Dedifferentiated amniotic fluid mesenchymal stem cell (primary cell): ENCODE measurements at regions not wholly inside any gene's neighbourhood (a gene's known extent, or its start where the extent isn't known, plus 50 kb on each side); places are given as distances from the start of the nearest gene placed in this dataset.
"Not testable (repeated sequence)": the region's sequence is repeated elsewhere in the genome, so short reads cannot be mapped to it uniquely, and the experiment has no call there.

ENCODE experiments used
- DNase-seq: peaks from one replicate; pipeline ENCODE4 v3.0.0-alpha.2; 2016; ENCODE audit errors: extremely low spot score

GRCh38 chr5:88615767-88616166 is 267.2 kb downstream of the MEF2C start:
- DNase-seq, result not testable (repeated sequence)

DNA sequence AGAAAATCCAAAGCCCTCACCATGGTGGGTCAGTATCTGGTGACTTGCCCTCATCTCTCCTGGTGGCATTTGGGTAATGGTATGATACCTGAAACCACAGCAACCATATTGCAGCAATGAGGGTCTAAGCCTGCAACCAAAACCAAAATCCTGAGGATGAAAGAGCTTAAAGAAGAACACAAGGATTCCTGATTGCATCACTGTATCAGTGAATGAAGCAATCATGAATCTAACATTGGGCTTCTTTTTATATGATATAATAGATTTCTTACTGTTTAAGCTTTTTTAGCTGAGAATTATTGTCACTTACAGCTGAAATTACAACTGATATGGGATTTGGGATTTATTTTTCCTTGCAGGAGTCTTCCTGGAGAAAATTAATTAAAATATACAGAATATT is 269.9 kb downstream of the MEF2C start:
- no peak for DNase-seq

- no peak for DNase-seq
Measured at GRCh38 chr5:88610586-88610985, 272.4 kb downstream of the MEF2C start.

GRCh38 chr5:88607492-88607891 is 275.5 kb downstream of the MEF2C start:
- DNase-seq, result no peak

DNA sequence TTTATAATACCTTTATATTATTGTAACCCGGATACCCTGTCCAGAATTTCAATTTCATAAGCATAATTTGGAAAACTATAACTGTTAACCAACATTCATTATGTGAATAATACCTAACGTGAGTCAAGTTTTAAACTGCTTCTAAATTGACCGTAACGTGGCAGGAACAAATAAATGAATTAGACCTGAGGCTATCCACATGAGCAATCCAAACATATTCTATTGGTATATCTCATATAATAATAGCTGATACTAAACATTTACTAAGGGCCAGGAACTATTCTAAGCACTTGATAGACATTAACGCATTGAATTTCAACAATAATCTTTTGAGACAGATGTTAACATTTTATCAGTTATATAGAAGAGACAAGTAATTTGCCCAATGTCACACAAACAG is 276.4 kb downstream of the MEF2C start:
- DNase-seq, result no peak

DNA sequence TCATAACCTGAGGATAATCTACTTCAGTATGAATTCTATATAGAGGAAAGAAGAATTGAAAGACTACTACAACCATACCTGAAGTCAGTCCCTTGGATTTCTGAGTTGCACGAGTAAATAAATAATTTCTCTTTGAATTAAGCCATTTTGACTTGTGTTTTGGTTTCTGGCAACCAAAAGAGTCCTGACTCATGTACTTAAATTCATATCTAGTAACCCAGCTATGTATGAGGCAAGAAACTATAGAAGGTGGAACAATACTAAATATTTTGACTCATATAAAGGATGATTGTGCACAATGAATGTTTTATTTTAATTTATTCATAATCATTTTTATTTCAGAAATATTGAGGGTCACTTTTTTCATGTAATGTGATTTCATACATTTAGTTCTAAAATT is 276.8 kb downstream of the MEF2C start:
- DNase-seq, result no peak

- no peak for DNase-seq
Measured at GRCh38 chr5:88602584-88602983, 280.4 kb downstream of the MEF2C start.

- DNase-seq, result no peak
Measured at GRCh38 chr5:88594441-88594840, 288.5 kb downstream of the MEF2C start.

- DNase-seq, result no peak
Measured at GRCh38 chr5:88588609-88589008, 294.4 kb downstream of the MEF2C start.

- DNase-seq, result no peak
Measured at GRCh38 chr5:88583471-88583870, 299.5 kb downstream of the MEF2C start.

DNA sequence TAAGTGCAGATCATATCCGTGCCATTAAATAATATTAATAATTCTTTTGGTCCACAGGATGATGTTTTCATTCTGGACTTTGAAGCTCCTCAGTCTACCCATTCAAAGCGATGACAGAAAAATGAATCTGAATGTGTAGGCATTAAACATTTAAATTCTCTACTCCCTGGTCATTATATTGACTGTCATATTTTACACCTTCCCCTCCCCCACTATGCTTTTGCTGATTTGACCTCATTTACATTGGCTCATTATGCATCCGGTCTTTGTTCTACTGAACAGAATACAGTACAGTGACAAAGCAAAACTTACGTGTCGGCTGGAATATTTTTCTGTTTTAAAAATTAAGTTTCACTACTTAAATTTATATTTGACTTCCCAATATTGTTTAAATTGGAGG is 289.7 kb upstream of the TMEM161B start:
- no peak for DNase-seq

DNA sequence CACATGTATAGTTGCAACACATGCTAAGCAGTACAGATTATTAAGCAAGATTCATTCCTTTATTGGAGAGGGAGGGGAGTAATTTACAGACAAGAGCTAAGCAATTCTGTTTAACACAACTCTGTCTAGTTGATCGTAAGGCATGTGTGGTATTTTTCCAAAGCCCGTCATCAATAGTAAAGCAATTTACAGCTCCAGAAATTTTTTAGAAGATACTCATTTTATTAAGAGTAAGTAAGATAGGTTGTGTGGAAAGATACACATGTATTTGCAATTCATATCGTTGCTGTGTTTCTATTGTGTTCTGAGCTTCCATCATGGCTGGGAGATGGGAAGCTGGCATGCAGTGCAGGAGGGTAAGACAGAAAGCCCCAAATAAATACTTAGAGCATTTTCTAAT is 289.2 kb upstream of the TMEM161B start:
- DNase-seq, result no peak

DNA sequence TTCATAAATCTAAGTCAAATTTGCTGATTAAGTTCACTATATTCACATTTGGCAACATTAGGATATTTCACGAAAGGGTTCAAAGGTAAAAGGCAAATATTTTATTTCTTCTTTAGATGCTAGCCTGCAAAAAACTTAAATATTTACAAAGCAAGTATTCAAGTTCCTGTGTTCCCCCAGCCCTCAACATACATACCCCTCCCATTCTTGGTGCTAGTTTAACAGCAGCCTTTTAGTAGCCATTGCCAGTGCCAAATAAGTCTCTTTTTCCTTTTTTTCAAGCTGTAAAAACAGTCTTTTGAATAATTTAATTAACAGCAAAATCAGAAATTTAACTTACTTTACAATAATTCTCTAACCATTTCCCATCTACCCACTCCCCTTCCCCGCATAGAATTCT is 288.5 kb upstream of the TMEM161B start:
- DNase-seq, result no peak

DNA sequence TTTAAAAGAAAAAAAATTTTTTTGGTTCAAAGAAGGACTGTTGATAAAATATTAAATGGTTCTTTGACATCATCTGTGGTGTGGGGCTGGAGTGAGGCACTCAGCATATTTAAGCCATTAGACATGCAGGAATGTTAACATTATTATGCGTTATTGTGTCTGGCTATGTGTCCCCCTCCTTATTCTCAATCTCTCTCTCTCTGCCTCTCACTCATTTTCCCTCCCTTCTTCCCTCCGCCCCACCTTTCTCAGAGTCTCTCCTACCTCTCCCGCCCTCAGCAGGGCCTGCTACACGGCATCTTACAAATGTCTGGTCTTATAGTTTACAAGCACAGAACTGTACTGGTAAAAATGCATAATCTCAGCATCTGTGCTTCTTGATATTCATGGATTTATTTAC is 287.8 kb upstream of the TMEM161B start:
- no peak for DNase-seq

GRCh38 chr5:88555674-88556073 is 287.0 kb upstream of the TMEM161B start:
- no peak for DNase-seq

DNA sequence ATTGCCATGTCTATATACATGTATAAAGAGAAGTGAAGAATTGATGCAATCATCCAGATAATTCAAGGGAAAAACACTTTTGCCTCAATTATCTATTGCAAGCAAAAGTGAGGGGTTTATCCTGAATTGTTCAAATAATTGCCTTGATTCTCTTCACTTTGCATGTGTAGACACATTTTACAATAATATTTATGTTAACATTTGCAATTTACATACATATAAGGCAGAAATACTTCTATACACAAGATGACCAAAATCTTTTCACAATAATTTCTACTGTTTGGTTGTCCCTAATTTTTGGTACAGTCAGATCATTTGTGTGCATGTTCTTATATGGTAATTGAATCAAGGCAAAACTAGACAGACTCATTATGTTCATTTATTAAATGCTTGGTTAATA is 285.3 kb upstream of the TMEM161B start:
- DNase-seq, result no peak

GRCh38 chr5:88553136-88553875 is 284.7 kb upstream of the TMEM161B start:
- no peak for DNase-seq

DNA sequence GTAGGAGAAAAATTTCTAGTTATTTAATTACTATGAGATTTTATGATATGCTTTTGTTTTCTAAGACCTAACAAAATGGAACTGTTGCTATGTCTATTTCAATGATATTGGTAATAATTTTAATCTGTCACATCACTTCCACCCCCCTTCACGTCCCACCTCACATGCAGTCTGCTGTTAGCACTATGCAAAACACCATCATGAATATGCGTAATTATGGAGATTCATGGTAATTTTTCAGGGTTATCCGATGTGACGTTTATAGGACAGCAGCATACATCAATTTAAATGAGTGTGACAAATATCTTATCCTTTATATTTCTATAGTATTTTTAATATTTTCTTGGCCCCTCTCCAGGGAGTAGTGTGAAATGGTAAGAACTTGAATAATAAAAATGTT is 283.8 kb upstream of the TMEM161B start:
- no peak for DNase-seq

- DNase-seq, result no peak
Measured at GRCh38 chr5:88551724-88552345, 283.2 kb upstream of the TMEM161B start.

DNA sequence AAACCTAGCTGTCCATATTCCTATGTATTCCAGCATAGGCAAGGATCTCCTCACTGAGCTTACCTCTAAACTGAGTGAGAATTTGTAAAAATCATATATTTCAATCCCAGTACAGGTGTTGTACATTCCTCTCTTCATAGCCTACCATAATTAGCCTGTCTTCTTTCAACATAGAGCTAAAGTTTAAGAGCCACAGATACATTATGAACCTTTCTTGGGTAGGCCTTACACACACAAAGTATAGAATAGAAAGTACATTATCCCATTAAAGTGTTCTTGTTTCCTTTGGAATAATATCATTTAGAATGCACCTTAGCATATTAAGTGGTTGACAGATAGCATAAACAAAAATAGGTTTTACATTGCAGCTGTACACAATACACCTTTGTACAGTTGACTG is 282.1 kb upstream of the TMEM161B start:
- no peak for DNase-seq

DNA sequence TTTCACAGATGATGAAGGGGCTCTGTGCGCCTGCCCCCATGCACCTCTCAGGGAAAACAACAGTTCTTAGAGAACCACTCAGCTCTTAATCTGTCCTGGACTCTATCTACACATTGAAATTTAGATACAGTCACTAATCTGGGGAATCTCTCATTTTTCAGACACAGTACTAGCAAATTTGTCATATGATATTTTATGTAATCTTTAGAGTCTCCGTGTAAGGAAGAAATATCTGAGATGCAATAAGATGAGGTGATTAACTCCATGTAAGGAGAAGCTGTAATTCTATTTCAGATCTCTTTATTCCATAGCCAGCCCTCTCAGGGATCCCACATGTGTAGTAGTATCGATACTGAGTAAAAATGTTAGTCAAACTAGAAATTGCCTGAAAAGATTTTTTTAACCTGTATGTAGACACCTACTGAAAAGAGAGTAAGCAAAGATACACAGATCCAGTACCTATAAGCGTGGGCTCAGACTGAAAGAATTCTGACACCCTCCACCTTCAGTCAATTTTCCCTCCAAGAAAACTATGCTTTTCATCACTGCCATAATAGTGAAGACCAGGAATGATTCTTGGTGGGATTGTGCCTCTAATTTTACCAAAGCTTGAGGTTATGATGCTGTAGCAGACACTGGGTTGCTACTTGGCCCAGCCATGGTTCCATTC is 279.6 kb upstream of the TMEM161B start:
- DNase-seq, result no peak

- DNase-seq, result no peak
Measured at GRCh38 chr5:88545338-88545737, 276.7 kb upstream of the TMEM161B start.

DNA sequence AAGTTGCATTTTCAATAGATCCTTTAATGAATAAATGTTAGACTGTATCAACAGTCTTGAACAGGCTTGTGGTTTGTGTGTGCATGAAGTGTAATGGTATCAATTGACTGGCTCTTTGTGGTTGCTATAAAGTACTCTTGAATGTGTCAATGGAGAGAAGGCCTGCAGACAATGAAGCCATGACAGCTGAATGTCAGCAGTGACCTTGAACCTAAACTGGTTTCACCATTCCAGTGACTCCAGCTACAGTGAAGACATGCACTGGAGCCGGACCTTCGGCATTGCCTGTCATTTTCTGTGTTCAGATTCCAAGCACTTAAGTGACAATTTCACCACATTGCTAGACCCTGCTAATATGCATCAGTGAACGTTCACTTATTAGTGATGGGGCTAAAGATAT is 276.0 kb upstream of the TMEM161B start:
- DNase-seq, result no peak
